Keratinocyte (primary cell): ENCODE measurements at regions not wholly inside any gene's neighbourhood (a gene's known extent, or its start where the extent isn't known, plus 50 kb on each side); places are given as distances from the start of the nearest gene placed in this dataset.
A peak's percentile ranks its signal among the peaks of the same experiment; 100 is the strongest.

ENCODE experiments used
- DNase-seq: peaks from one replicate; pipeline ENCODE4 v3.0.0-alpha.2; 2011; ENCODE audit warnings: low read depth, missing footprints, low spot score
- FAIRE-seq: peaks from 2 replicates; lab custom pipeline; 2011; peaks lifted over from hg19 to GRCh38; lab: Jason Lieb, UNC
- H2AFZ ChIP-seq: 2 replicates; pipeline ENCODE4 v1.6.0; 2012; ENCODE audit warnings: low read length, control low read depth, inconsistent platforms; ENCODE audit not compliant: control insufficient read depth
- H3K27ac ChIP-seq: 2 replicates; pipeline ENCODE4 v1.5.1; 2011; ENCODE audit warnings: low read length; ENCODE audit not compliant: control insufficient read depth, insufficient read depth
- H3K27me3 ChIP-seq: 3 replicates; pipeline ENCODE4 v1.6.0; 2011; ENCODE audit warnings: low read length; ENCODE audit not compliant: control insufficient read depth, insufficient read depth; ENCODE audit errors: extremely low read depth
- H3K36me3 ChIP-seq, 2 experiments: 2 replicates in 1 of 2; 3 replicates in 1 of 2; pipeline ENCODE4 v1.5.1; 2011; ENCODE audit warnings: low read length in 2 of 2, mild to moderate bottlenecking in 1 of 2; ENCODE audit not compliant: control insufficient read depth in 2 of 2, insufficient read depth in 2 of 2; ENCODE audit errors: extremely low read depth in 1 of 2
- H3K4me1 ChIP-seq: 3 replicates; pipeline ENCODE4 v1.5.1; 2011; ENCODE audit warnings: low read length; ENCODE audit not compliant: control insufficient read depth, insufficient read depth; ENCODE audit errors: extremely low read depth
- H3K4me2 ChIP-seq: 3 replicates; pipeline ENCODE4 v1.6.0; 2011; ENCODE audit warnings: low read depth, low read length; ENCODE audit not compliant: control insufficient read depth, insufficient read depth; ENCODE audit errors: extremely low read depth
- H3K4me3 ChIP-seq, 3 experiments: fragments of 200-600 bp in 1 of 3; sonication (generic) in 1 of 3; 2 replicates in 2 of 3; 3 replicates in 1 of 3; pipeline ENCODE4 v1.5.1; 2011 to 2016; ENCODE audit warnings: low read length in 3 of 3, mild to moderate bottlenecking in 3 of 3, control low read depth in 2 of 3, inconsistent platforms in 1 of 3, low read depth in 1 of 3, mixed read lengths in 1 of 3, mixed run types in 1 of 3, moderate library complexity in 1 of 3; ENCODE audit not compliant: control insufficient read depth in 2 of 3, insufficient read depth in 2 of 3; ENCODE audit errors: extremely low read depth in 1 of 3
- H3K79me2 ChIP-seq: 2 replicates; pipeline ENCODE4 v1.6.0; 2012; ENCODE audit warnings: low read length; ENCODE audit not compliant: control insufficient read depth, insufficient read depth
- H3K9ac ChIP-seq: 3 replicates; pipeline ENCODE4 v1.6.0; 2011; ENCODE audit warnings: low read length; ENCODE audit not compliant: control insufficient read depth, insufficient read depth; ENCODE audit errors: extremely low read depth
- H3K9me1 ChIP-seq: 3 replicates; pipeline ENCODE4 v1.6.0; 2011; ENCODE audit warnings: low read length; ENCODE audit not compliant: control insufficient read depth, insufficient read depth; ENCODE audit errors: extremely low read depth
- H3K9me3 ChIP-seq: 2 replicates; pipeline ENCODE4 v1.5.1; 2012; ENCODE audit warnings: low read depth, low read length; ENCODE audit not compliant: control insufficient read depth
- H4K20me1 ChIP-seq: 3 replicates; pipeline ENCODE4 v1.6.0; 2011; ENCODE audit warnings: low read length; ENCODE audit not compliant: control insufficient read depth, insufficient read depth; ENCODE audit errors: extremely low read depth
- EZH2 ChIP-seq: IDR thresholded peaks from one replicate; pipeline ENCODE4 v1.6.1; 2012; ENCODE audit warnings: inconsistent platforms, mild to moderate bottlenecking, low read length, moderate library complexity
- dilution Hi-C: fragments of 300-500 bp; cut with MboI; formaldehyde crosslinking; loops from one replicate; pipeline ENCODE4 v1.7.0; 2020; ENCODE audit warnings: low sequenced_read_pairs; ENCODE audit not compliant: extremely low pct_ligation_motif_present
- TF ChIP-seq, protein P1 (sequence below), 3 experiments: IDR thresholded peaks in 1 of 3; conservative IDR thresholded peaks in 1 of 3; optimal IDR thresholded peaks in 1 of 3; 2 replicates in 2 of 3; 3 replicates in 1 of 3; pipeline versions ENCODE3 to v1.5.1; 2011; ENCODE audit warnings: low read length in 3 of 3, mild to moderate bottlenecking in 3 of 3, moderate library complexity in 2 of 3, control low read depth in 1 of 3, inconsistent platforms in 1 of 3; ENCODE audit not compliant: insufficient read depth in 2 of 3; ENCODE audit errors: extremely low read depth in 1 of 3

DNA sequence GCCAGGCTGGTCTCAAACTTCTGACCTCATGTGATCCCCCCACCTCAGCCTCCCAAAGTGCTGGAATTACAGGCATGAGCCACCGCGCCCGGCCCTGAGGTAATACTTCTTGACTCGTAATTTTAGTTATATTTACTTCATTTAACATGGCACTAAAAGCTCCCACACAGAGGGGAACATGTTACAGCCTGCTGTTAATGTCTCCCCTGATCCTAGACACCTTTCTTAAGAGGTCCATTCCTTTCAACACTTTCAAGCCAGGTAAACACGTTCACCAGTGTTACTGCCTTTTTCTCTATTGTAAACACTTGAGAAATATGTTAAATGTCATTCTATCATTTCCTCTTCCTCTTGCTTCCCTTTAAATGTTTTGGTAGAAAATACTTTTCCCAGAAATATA lies 161.4 kb downstream of the METTL4 start:
- Histone ChIP-seq H3K27ac (no peak overlapping the region), H3K4me2 (no peak overlapping the region), H3K4me3 (no peak overlapping the region)

DNA sequence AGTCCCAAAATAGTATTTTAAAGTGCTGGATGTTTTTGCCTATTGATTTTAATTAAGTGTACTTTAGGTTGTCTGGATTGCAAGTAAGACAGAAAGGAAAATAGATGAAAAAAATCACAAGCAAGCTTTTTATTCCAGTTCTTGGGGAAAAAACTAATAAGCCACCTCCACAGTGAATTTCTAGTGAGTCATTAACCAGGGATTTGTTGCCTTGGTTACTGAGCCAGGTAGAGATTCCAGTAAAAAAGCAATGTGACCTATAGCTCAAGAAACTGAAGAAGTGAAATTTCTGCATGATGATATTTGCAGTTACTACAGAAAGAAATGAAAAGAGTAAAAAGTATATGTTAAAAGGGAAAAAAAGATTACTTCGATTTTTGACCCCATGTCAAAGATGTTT lies 160.6 kb downstream of the METTL4 start:
- FAIRE-seq (no peak), DNase-seq (no peak)
- no peaks in the 10 kb centered on the region for H3K27me3 ChIP-seq
- no peak for TF ChIP-seq EZH2
- TF ChIP-seq, protein P1, sequence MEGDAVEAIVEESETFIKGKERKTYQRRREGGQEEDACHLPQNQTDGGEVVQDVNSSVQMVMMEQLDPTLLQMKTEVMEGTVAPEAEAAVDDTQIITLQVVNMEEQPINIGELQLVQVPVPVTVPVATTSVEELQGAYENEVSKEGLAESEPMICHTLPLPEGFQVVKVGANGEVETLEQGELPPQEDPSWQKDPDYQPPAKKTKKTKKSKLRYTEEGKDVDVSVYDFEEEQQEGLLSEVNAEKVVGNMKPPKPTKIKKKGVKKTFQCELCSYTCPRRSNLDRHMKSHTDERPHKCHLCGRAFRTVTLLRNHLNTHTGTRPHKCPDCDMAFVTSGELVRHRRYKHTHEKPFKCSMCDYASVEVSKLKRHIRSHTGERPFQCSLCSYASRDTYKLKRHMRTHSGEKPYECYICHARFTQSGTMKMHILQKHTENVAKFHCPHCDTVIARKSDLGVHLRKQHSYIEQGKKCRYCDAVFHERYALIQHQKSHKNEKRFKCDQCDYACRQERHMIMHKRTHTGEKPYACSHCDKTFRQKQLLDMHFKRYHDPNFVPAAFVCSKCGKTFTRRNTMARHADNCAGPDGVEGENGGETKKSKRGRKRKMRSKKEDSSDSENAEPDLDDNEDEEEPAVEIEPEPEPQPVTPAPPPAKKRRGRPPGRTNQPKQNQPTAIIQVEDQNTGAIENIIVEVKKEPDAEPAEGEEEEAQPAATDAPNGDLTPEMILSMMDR (optimal IDR thresholded peaks at IDR 0.05 in 1 of 3, IDR thresholded peaks at IDR 0.05 in 1 of 3, conservative IDR thresholded peaks at IDR 0.05 in 1 of 3; ENCODE audit: extremely low read depth in 1 of 3, insufficient read depth in 2 of 3, low read length in 3 of 3): no peak
- H3K36me3 ChIP-seq: no peaks in the 10 kb centered on the region
- no peaks in the 10 kb centered on the region for H3K9me1 ChIP-seq
- no peaks in the 10 kb centered on the region for H3K79me2 ChIP-seq
- peak overlapping the region; percentile 51 for H3K4me2 ChIP-seq
- H4K20me1 ChIP-seq: no peaks in the 10 kb centered on the region
- no peaks in the 10 kb centered on the region for H3K9me3 ChIP-seq
- dilution Hi-C loops: no loop called here
- peak overlapping the region in 1 of 3 experiments; percentile 19 for H3K4me3 ChIP-seq
- peaks cover 34% of the 10 kb centered on the region for H3K4me1 ChIP-seq
- no peak overlapping the region for H3K9ac ChIP-seq
- H2AFZ ChIP-seq: no peak overlapping the region
- peak overlapping the region; percentile 33 for H3K27ac ChIP-seq

More for the DNA sequence above, 161.4 kb downstream of the METTL4 start:
- no peaks in the 10 kb centered on the region for H3K36me3 ChIP-seq
- FAIRE-seq (no peak), DNase-seq (no peak)
- no peaks in the 10 kb centered on the region for H3K9me3 ChIP-seq
- H2AFZ ChIP-seq: peak overlapping the region; percentile 87
- no peaks in the 10 kb centered on the region for H3K9me1 ChIP-seq
- H3K79me2 ChIP-seq: no peaks in the 10 kb centered on the region
- H3K4me1 ChIP-seq: peaks cover 34% of the 10 kb centered on the region
- dilution Hi-C loops: no loop called here
- TF ChIP-seq, protein P1 (optimal IDR thresholded peaks at IDR 0.05 in 1 of 3, IDR thresholded peaks at IDR 0.05 in 1 of 3, conservative IDR thresholded peaks at IDR 0.05 in 1 of 3; ENCODE audit: extremely low read depth in 1 of 3, insufficient read depth in 2 of 3, low read length in 3 of 3): no peak
- TF ChIP-seq EZH2: no peak
- H3K27me3 ChIP-seq: no peaks in the 10 kb centered on the region
- H3K9ac ChIP-seq: no peak overlapping the region
- no peaks in the 10 kb centered on the region for H4K20me1 ChIP-seq
